Erythroblast (primary cell): ENCODE measurements at regions not wholly inside any gene's neighbourhood (a gene's known extent, or its start where the extent isn't known, plus 50 kb on each side); places are given as distances from the start of the nearest gene placed in this dataset.

Source experiments
- GATA1 ChIP-seq: IDR thresholded peaks from 2 replicates; pipeline ENCODE4 v1.6.1; 2011; ENCODE audit warnings: low read depth, mild to moderate bottlenecking, control low read depth, low read length, moderate library complexity
- POLR2A ChIP-seq: IDR thresholded peaks from 2 replicates; pipeline ENCODE4 v1.6.1; 2011; ENCODE audit warnings: mild to moderate bottlenecking, low read length

DNA sequence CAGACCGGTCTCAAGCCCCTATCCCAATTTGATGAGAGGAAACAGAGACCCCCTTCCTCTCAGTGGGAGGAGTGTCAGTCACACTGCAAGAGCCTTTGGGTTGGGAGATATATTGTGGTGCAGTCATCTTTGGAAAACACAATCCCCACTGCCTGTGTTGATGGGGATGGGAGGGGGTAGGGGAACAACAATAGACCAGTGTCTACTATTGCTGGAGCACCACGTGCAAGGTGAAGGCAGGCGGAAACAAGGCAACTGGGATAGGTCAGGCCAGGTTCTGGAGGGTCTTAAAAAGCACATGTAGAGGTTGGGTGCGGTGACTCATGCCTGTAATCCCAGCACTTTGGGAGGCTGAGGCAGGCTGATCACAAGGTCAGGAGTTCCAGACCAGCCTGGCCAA, 127.9 kb downstream of the ZFP36L2 start:
- TF ChIP-seq POLR2A (no peak), GATA1 (no peak)
